ENCODE measurements at regions not wholly inside any gene's neighbourhood (a gene's known extent, or its start where the extent isn't known, plus 50 kb on each side); places are given as distances from the start of the nearest gene placed in this dataset.

GRCh38 chr2:23269747-23270146, 115.2 kb upstream of the KLHL29 start:
- DNase-seq = no peak

DNA sequence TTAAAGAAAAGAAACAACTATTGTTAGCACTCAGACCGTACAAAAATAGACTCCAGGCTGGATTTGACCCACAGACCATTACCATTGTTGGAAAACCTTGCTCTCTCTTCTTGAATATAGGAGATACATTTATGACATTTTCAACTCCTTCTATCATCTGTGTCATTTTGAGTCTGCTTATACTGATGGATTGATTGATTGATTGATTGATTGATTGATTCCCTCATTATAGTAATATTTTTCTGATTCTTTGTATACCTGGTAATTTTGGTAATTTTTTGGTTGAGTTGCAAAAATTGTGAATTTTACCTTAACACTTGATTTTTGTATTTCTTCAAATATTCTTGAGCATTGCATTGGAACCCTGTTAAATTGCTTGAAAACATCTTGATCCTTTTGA, 114.2 kb upstream of the KLHL29 start:
- no peak for DNase-seq

GRCh38 chr2:23271230-23271629, 113.7 kb upstream of the KLHL29 start:
- no peak for DNase-seq

- no peak for DNase-seq
Measured at GRCh38 chr2:23273786-23274185, 111.2 kb upstream of the KLHL29 start.

DNA sequence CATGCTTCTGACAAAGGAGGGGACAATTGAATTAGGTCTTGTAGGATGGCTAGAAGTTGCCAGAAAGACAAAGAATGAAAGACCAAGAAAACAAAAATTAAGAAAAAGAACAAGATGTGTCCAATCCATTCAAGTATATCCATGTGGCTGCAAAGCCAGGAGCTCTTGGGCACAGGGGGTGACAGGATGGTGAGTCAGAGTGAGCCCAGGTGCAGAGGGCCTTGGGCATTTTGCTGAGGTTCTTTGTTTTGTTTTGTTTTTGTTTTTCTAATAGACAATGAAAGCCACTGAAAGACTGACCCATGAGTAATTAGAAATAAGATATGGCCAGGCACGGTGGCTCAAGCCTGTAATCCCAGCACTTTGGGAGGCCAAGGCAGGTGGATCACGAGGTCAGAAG, 104.6 kb upstream of the KLHL29 start:
- DNase-seq = no peak

- no peak for DNase-seq
Measured at GRCh38 chr2:23283653-23284052, 101.3 kb upstream of the KLHL29 start.

DNA sequence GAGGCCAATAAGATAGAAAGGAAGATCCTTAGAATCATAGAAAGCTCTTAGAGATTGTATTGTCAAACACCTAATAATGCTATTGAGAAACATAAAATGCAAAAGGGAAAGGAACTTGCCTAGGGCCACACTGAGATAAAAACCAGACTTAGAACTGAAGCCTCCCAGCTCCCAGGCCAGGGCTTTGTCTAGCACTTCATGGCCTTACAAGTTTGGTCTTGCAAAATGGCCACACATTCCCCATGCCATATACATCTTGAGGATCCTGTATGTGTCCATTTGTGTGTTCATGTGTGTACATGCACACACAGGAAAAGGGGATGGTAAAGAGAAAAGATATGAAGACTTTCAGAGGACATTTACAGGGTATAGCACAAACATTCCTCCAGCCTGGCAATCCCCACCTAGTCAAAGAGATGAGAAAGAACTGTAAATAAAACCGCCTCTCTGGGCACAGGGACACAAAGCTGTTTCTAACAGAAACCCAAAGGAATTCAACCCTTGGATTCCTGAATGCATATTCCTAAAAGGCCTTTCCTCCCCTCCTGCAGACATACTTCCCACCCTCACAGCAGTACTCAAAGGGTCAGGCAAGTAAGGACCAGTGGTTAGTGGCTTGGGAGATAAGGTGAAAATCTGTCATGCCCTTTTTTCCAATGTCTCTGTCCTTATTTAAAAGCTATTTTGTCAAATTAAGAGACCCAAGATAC, 99.7 kb upstream of the KLHL29 start:
- no peak for DNase-seq

DNA sequence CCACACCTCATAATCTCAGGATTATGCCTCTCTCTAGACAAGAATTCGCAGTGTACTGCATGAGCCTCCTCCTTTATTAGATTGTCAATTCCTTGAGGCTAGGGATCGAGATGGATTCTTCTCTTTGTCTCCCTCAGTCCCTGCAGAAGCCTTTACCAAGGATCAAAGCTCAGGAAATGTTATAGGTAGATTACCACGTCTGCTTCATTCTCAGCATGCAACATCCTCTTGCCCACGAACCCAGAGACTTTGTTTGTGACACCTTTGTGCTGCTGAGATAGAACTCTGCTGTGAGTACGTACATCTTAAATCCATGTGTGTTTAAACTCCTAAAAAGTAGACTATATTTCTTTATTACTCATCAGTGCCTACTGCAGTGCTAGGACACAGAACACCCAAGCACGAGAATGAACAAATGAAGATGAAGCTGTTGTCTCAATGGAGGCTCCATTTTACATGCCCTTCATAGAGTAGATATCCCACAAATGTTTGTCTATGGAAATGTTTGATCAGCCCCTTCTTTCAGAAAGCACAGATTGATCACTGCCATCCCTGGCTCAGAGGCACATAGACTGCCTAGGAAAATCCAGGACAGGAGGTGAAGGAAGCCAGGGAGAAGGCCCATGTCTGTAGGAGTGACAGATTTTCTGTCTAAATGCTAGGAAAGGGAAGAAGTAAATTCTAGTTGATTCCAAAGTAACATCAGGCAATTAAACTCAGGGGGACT, 98.8 kb upstream of the KLHL29 start:
- DNase-seq = no peak

- DNase-seq = peak in 5 of 51 donors; percentile 1 to 13 (median 8)
Measured at GRCh38 chr2:23286758-23287704, 97.9 kb upstream of the KLHL29 start.

GRCh38 chr2:23289671-23290070, 95.3 kb upstream of the KLHL29 start:
- no peak for DNase-seq

- no peak for DNase-seq
Measured at GRCh38 chr2:23291239-23291638, 93.7 kb upstream of the KLHL29 start.

DNA sequence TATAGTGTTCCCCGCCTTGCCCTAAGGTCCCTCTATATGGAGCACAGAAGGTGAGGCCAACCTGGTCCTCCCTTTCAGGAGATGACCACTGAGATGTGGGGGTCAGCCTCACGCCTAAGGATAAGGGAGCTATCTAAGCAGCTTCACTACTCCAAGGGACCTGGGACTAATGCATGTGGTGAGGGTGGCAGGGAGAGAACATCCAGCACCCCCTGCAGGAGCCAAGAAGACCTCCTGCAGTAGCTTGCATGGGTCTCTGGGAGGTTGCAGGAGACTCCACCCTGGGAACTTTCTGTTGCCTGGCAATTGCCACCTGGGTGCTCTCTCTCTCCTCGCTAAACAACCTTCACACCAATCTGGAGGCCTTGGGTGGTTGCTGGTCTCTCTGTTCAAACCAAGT, 93.0 kb upstream of the KLHL29 start:
- no peak for DNase-seq

GRCh38 chr2:23293063-23293462, 91.9 kb upstream of the KLHL29 start:
- no peak for DNase-seq

GRCh38 chr2:23293731-23294130, 91.2 kb upstream of the KLHL29 start:
- no peak for DNase-seq

- DNase-seq = no peak
Measured at GRCh38 chr2:23294238-23294637, 90.7 kb upstream of the KLHL29 start.

DNA sequence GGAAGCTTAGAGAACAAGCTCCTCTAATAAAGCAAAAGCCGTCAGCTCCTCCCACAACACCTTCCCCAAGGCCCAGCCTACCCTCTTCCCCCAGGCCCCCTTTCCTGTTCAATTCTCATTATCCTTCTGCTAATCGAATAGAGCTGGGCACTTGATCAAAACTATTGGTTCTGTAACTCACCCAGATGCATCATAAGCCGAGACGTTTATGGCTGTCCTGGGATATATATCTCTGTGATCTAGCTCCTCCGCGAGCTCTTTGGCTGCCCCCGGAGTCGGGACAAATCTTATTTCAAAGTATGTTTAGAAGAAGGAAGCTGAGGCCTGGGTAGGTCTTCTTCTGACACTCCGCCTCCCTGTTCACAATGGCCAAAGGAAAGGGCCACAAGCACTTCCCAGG, 88.3 kb upstream of the KLHL29 start:
- DNase-seq = no peak

GRCh38 chr2:23297112-23297511, 87.9 kb upstream of the KLHL29 start:
- no peak for DNase-seq

GRCh38 chr2:23298551-23298950, 86.4 kb upstream of the KLHL29 start:
- no peak for DNase-seq

DNA sequence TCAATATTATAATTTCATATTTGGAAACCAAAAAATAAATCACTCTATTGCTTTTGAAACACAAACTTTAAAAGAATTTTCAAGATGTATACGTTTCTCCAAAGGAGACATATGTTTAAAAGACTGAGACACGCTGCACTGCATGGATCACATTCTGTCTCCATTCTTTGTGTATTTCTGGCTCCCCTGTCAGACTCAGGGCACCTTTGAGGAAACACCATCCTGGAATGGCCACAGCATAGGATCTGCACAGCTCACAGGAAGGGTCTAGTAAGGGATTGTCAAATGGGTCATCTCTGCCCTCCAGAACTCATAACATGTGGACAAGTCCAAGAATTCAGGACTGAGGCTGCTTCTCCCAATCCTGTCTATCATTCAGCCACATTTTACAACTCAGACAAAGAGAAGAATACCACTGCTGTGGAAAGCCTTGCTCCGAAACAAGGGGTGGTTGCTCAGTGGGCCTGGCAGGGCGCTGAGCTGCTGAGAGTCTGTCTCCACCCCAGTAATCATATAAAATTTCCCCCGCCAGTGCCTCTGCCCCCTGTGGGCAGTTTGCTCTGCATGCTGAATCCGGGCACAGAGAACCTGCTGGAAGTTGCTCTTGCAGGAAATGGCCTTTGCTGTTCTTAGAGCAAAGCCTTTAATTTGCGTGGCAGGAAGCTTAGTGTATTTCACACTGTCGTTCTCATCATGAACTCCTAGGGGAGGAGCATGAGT, 85.3 kb upstream of the KLHL29 start:
- no peak for DNase-seq

DNA sequence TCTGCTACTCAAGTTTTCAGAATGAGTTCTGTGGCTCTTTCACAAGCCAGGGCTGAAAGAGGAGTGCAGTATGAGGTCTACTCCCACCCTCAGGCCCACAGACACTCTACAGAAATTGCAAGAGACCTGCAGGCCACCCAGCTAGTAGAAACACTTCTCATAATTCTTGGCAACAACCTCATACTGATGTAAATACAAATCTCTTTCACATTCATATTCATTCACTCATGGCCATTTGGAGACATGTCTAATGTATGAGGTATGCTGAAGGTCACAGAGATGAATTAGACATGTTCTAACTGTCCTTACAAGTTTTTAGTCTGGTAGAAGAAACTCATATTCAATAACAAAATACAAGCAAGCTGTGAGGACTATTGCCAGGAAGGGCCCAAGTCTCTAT, 83.8 kb upstream of the KLHL29 start:
- no peak for DNase-seq

DNA sequence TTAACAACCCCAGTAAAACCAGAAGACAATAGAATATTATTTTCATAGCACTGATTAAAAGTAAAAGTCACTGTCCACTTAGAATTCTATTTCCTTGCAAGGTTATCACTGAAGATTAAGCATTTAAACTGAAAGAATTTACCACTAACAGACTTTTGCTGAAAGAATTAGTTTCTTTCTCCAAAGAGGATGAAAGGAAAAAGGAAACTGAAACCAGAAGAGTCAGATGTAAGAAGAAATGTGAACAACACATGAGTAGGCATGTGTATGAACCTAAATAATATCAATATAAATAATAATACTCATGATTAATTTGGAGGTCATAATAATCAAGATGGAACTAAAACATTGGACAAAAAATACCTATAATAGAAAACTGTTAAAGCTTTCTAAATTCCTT, 82.4 kb upstream of the KLHL29 start:
- no peak for DNase-seq

- DNase-seq = no peak
Measured at GRCh38 chr2:23306401-23306800, 78.6 kb upstream of the KLHL29 start.

All from hypothalamus (tissue), 51 donors.